Spleen (tissue), 7 donors: ENCODE measurements at regions not wholly inside any gene's neighbourhood (a gene's known extent, or its start where the extent isn't known, plus 50 kb on each side); places are given as distances from the start of the nearest gene placed in this dataset.

Source experiments
- POLR2AphosphoS5 ChIP-seq, 3 donors: sonication (generic); formaldehyde crosslinking; IDR thresholded peaks; one replicate each; pipeline ENCODE4 v1.5.1; 2017; ENCODE audit warnings: antibody characterized with exemption in 3 of 3
- TF ChIP-seq, protein P1 (sequence below), 11 experiments: fragments of 200-600 bp in 7 of 11; fragments of 450-650 bp in 4 of 11; sonication (generic) in 4 of 11; IDR thresholded peaks in 8 of 11; conservative IDR thresholded peaks in 3 of 11; 1 replicate in 7 of 11; 2 replicates in 4 of 11; pipeline versions ENCODE4 v1.4.0 to v1.8.0; 2016 to 2021; ENCODE audit warnings: antibody characterized with exemption in 11 of 11, inconsistent platforms in 4 of 11, mild to moderate bottlenecking in 1 of 11
- donor health status: DM: no; HTN: no; CAD: no; lungs with moderate emphysema.
- donor health status: DM: no; HTN: no; CAD: no.
- donor health status: DM: no; HTN: no; CAD: no.

DNA sequence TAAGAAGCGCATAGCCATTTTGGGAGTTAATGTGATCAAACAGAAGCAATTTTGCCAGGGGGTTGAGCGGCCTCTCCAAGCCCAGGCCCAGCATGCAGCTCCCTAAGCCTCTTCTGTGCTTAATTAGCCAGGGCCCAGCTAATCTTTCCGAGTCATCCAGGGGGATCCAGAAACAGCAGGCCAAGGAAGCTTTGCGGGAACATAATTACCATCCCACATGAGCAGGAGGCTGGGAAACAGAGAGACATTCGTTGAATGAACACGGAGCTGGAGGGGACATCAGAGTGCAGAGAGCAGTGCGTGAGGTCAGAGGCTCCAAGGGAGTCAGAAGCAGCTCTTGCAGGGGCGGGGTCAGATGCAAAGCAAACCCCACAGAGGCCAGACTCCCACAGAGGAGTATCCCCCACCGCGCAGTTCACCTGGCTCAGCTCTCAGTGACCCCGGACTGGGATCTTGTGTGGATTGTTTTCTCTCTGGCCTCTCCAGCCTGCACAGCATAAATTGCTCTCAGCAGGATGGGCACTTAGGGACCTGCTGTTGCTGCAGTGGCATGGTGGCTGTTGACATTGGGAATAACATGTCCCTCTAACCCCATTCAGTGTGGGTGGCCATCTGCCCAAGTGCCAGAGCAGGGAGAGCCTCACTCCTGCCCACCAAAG, 657.4 kb downstream of the AJAP1 start:
- TF ChIP-seq, protein P1, sequence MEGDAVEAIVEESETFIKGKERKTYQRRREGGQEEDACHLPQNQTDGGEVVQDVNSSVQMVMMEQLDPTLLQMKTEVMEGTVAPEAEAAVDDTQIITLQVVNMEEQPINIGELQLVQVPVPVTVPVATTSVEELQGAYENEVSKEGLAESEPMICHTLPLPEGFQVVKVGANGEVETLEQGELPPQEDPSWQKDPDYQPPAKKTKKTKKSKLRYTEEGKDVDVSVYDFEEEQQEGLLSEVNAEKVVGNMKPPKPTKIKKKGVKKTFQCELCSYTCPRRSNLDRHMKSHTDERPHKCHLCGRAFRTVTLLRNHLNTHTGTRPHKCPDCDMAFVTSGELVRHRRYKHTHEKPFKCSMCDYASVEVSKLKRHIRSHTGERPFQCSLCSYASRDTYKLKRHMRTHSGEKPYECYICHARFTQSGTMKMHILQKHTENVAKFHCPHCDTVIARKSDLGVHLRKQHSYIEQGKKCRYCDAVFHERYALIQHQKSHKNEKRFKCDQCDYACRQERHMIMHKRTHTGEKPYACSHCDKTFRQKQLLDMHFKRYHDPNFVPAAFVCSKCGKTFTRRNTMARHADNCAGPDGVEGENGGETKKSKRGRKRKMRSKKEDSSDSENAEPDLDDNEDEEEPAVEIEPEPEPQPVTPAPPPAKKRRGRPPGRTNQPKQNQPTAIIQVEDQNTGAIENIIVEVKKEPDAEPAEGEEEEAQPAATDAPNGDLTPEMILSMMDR (IDR thresholded peaks at IDR 0.05 in 8 of 11, conservative IDR thresholded peaks at IDR 0.05 in 3 of 11): no peak
- no peak for TF ChIP-seq POLR2AphosphoS5 (IDR thresholded peaks at IDR 0.05)
